HG03565 (cell line): ENCODE measurements at regions not wholly inside any gene's neighbourhood (a gene's known extent, or its start where the extent isn't known, plus 50 kb on each side); places are given as distances from the start of the nearest gene placed in this dataset.
A peak's percentile ranks its signal among the peaks of the same experiment; 100 is the strongest.
"Not testable (repeated sequence)": the region's sequence is repeated elsewhere in the genome, so short reads cannot be mapped to it uniquely, and the experiment has no call there.

Experiments used
- ATAC-seq: cut with Tn5 transposase; IDR thresholded peaks from one replicate; pipeline ENCODE4 v1.9.1; 2021; ENCODE audit warnings: mild to moderate bottlenecking, moderate library complexity; ENCODE audit not compliant: unreplicated experiment

- no peak for ATAC-seq
Observed at GRCh38 chr9:30125881-30126280, 2258.6 kb upstream of the ACO1 start.

GRCh38 chr9:30127371-30127770 lies 2257.1 kb upstream of the ACO1 start:
- no peak for ATAC-seq

- no peak for ATAC-seq
Observed at GRCh38 chr9:30140407-30140806, 2244.0 kb upstream of the ACO1 start.

GRCh38 chr9:30160570-30160969 lies 2223.9 kb upstream of the ACO1 start:
- no peak for ATAC-seq

- ATAC-seq = no peak
Observed at GRCh38 chr9:30172206-30172605, 2212.2 kb upstream of the ACO1 start.

- no peak for ATAC-seq
Observed at GRCh38 chr9:30178610-30179009, 2205.8 kb upstream of the ACO1 start.

GRCh38 chr9:30193421-30193820 lies 2191.0 kb upstream of the ACO1 start:
- no peak for ATAC-seq

- no peak for ATAC-seq
Observed at GRCh38 chr9:30196941-30197340, 2187.5 kb upstream of the ACO1 start.

- ATAC-seq = no peak
Observed at GRCh38 chr9:30197453-30197852, 2187.0 kb upstream of the ACO1 start.

GRCh38 chr9:30197954-30198353 lies 2186.5 kb upstream of the ACO1 start:
- no peak for ATAC-seq

GRCh38 chr9:30198463-30199309 lies 2185.8 kb upstream of the ACO1 start:
- no peak for ATAC-seq

GRCh38 chr9:30201024-30201423 lies 2183.4 kb upstream of the ACO1 start:
- ATAC-seq = no peak

- no peak for ATAC-seq
Observed at GRCh38 chr9:30235068-30235467, 2149.4 kb upstream of the ACO1 start.

GRCh38 chr9:30235564-30235963 lies 2148.9 kb upstream of the ACO1 start:
- ATAC-seq = no peak

- no peak for ATAC-seq
Observed at GRCh38 chr9:30239878-30240277, 2144.6 kb upstream of the ACO1 start.

GRCh38 chr9:30243467-30243866 lies 2141.0 kb upstream of the ACO1 start:
- ATAC-seq = no peak

- ATAC-seq = no peak
Observed at GRCh38 chr9:30244877-30245276, 2139.6 kb upstream of the ACO1 start.

GRCh38 chr9:30250872-30251271 lies 2133.6 kb upstream of the ACO1 start:
- no peak for ATAC-seq

- ATAC-seq = no peak
Observed at GRCh38 chr9:30258094-30258493, 2126.3 kb upstream of the ACO1 start.

- ATAC-seq = peak; percentile 35
Observed at GRCh38 chr9:30280229-30280900, 2104.1 kb upstream of the ACO1 start.

GRCh38 chr9:30289435-30289834 lies 2095.0 kb upstream of the ACO1 start:
- no peak for ATAC-seq

- ATAC-seq = not testable (repeated sequence)
Observed at GRCh38 chr9:30292026-30292425, 2092.4 kb upstream of the ACO1 start.
